DOHH2 (cell line): ENCODE measurements at regions not wholly inside any gene's neighbourhood (a gene's known extent, or its start where the extent isn't known, plus 50 kb on each side); places are given as distances from the start of the nearest gene placed in this dataset.

Source experiments
- EZH2phosphoT487 ChIP-seq: fragments of 200-600 bp; sonication (generic); IDR thresholded peaks from 2 replicates; pipeline ENCODE4 v1.6.1; 2017; ENCODE audit warnings: borderline replicate concordance, mild to moderate bottlenecking, antibody characterized with exemption, low read length, moderate library complexity, mixed read lengths
- TF ChIP-seq, protein P1 (sequence below): fragments of 200-600 bp; sonication (generic); IDR thresholded peaks from one replicate; pipeline ENCODE4 v1.5.1; 2014; ENCODE audit warnings: antibody characterized with exemption, mild to moderate bottlenecking, low read depth, low read length; ENCODE audit not compliant: poor library complexity, severe bottlenecking

DNA sequence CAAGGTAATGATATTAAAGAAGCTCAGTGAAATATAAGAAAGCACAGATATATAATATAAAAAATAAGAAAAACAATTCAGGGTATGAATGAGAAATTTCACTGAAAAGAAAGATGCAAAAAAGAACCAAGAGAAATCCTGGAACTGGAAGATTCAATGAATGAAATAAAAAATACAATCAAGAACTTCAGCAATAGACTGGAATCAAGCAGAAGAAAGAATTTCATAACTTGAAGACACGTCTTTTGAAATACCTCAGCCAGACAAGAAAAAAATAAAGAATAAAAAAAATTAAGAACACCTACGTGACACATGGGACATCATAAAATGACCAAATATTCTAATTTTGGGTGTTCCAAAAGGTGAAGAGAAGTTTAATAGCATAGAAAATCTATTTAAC, 104.6 kb upstream of the NEO1 start:
- TF ChIP-seq, protein P1, sequence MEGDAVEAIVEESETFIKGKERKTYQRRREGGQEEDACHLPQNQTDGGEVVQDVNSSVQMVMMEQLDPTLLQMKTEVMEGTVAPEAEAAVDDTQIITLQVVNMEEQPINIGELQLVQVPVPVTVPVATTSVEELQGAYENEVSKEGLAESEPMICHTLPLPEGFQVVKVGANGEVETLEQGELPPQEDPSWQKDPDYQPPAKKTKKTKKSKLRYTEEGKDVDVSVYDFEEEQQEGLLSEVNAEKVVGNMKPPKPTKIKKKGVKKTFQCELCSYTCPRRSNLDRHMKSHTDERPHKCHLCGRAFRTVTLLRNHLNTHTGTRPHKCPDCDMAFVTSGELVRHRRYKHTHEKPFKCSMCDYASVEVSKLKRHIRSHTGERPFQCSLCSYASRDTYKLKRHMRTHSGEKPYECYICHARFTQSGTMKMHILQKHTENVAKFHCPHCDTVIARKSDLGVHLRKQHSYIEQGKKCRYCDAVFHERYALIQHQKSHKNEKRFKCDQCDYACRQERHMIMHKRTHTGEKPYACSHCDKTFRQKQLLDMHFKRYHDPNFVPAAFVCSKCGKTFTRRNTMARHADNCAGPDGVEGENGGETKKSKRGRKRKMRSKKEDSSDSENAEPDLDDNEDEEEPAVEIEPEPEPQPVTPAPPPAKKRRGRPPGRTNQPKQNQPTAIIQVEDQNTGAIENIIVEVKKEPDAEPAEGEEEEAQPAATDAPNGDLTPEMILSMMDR = no peak
- no peak for TF ChIP-seq EZH2phosphoT487
